Lung (tissue), 11 donors: ENCODE measurements at regions not wholly inside any gene's neighbourhood (a gene's known extent, or its start where the extent isn't known, plus 50 kb on each side); places are given as distances from the start of the nearest gene placed in this dataset.

Source experiments
- ATAC-seq: fragments of 200-7000 bp; cut with Tn5 transposase; one replicate; pipeline ENCODE4 v1.9.1; 2020; ENCODE audit warnings: moderate number of reproducible peaks; ENCODE audit not compliant: insufficient read depth, low FRiP score
- DNase-seq, 3 donors: peaks; one replicate each; pipeline ENCODE4 v3.0.0-alpha.2; 2013 to 2017
- H3K27ac ChIP-seq, 2 donors: one replicate each; pipeline ENCODE4 v1.5.1; 2013; ENCODE audit warnings: mild to moderate bottlenecking in 2 of 2, moderate library complexity in 2 of 2, control low read depth in 1 of 2, inconsistent platforms in 1 of 2, low read depth in 1 of 2, low read length in 1 of 2
- H3K27me3 ChIP-seq, 3 donors: one replicate each; pipeline ENCODE4 v1.5.1; 2013; ENCODE audit warnings: low read length in 2 of 3; ENCODE audit not compliant: control insufficient read depth in 3 of 3, insufficient read depth in 3 of 3
- H3K36me3 ChIP-seq, 4 donors: one replicate each; pipeline ENCODE4 v1.5.1; 2013; ENCODE audit warnings: low read length in 4 of 4, mild to moderate bottlenecking in 1 of 4, moderate library complexity in 1 of 4; ENCODE audit not compliant: control insufficient read depth in 4 of 4, insufficient read depth in 4 of 4
- H3K4me1 ChIP-seq, 5 donors: one replicate each; pipeline ENCODE4 v1.5.1; 2013; ENCODE audit warnings: low read length in 5 of 5, mild to moderate bottlenecking in 2 of 5, moderate library complexity in 1 of 5; ENCODE audit not compliant: control insufficient read depth in 5 of 5, insufficient read depth in 5 of 5
- H3K4me3 ChIP-seq: one replicate; pipeline ENCODE4 v1.5.1; 2013; ENCODE audit warnings: mild to moderate bottlenecking, control low read depth, moderate library complexity
- H3K9ac ChIP-seq, 2 donors: one replicate each; pipeline ENCODE4 v1.5.1; 2013; ENCODE audit warnings: low read length in 2 of 2, control low read depth in 1 of 2; ENCODE audit not compliant: insufficient read depth in 1 of 2
- H3K9me3 ChIP-seq, 4 donors: one replicate each; pipeline ENCODE4 v1.5.1; 2013; ENCODE audit warnings: low read length in 3 of 4, mild to moderate bottlenecking in 1 of 4, moderate library complexity in 1 of 4; ENCODE audit not compliant: control insufficient read depth in 4 of 4, insufficient read depth in 3 of 4
- WGBS, 2 donors: extraction: QIAGEN DNeasy Blood & Tissue Kit; methylation state at CpG; one replicate each; pipeline ENCODE4 v1.1.7; 2013; 5-methylcytosine and 5-hydroxymethylcytosine counted together
- TF ChIP-seq, protein P1 (sequence below): IDR thresholded peaks from 2 replicates; pipeline ENCODE4 v1.5.1; 2012; ENCODE audit warnings: mild to moderate bottlenecking; ENCODE audit errors: control extremely low read depth, extremely low read depth
- donor health status: control.
- donor health status: control.
- donor health status: Bipolar disorder and iron deficiency.
- donor health status: healthy.
- donor health status: DM: yes; HTN: yes; CAD: no.

GRCh38 chr11:96524475-96524874, 134.7 kb downstream of the JRKL start:
- no peaks in the 10 kb centered on the region for H3K36me3 ChIP-seq
- TF ChIP-seq, protein P1, sequence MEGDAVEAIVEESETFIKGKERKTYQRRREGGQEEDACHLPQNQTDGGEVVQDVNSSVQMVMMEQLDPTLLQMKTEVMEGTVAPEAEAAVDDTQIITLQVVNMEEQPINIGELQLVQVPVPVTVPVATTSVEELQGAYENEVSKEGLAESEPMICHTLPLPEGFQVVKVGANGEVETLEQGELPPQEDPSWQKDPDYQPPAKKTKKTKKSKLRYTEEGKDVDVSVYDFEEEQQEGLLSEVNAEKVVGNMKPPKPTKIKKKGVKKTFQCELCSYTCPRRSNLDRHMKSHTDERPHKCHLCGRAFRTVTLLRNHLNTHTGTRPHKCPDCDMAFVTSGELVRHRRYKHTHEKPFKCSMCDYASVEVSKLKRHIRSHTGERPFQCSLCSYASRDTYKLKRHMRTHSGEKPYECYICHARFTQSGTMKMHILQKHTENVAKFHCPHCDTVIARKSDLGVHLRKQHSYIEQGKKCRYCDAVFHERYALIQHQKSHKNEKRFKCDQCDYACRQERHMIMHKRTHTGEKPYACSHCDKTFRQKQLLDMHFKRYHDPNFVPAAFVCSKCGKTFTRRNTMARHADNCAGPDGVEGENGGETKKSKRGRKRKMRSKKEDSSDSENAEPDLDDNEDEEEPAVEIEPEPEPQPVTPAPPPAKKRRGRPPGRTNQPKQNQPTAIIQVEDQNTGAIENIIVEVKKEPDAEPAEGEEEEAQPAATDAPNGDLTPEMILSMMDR, result no peak
- WGBS, 2 donors, result 76 to 81% methylated on average over 1 of the region's 1 CpG
- H3K4me3 ChIP-seq, result no peak overlapping the region
- no peak overlapping the region for H3K9ac ChIP-seq
- DNase-seq (peak in 1 of 3 donors; percentile 9), ATAC-seq (no peak)
- H3K27ac ChIP-seq, result no peak overlapping the region
- H3K27me3 ChIP-seq, result no peaks in the 10 kb centered on the region
- H3K4me1 ChIP-seq, result peaks cover 0 to 10% (median 0%) of the 10 kb centered on the region in 5 donors
- H3K9me3 ChIP-seq, result peaks cover 0 to 12% (median 2%) of the 10 kb centered on the region in 4 donors

DNA sequence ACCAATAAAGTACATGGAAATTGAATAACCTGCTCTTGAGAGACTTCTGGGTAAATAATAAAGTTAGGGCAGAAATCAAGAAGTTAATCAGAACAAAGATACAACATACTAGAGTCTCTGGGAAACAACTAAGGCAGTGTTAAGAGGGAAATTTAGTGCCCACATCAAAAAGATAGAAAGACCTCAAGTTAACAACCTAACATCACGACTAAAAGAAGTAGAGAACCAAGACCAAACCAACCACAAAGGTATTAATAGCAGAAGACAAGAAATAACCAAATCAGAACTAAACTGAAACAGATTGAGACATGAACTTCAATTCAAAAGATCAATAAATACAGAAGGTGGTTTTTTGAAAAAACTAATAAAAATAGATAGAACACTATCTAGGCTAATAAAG, 140.7 kb downstream of the JRKL start:
- TF ChIP-seq, protein P1, result no peak
- ATAC-seq (no peak), DNase-seq (no peak)
- H3K27ac ChIP-seq, result no peak overlapping the region
- no peak overlapping the region for H3K4me3 ChIP-seq
- H3K27me3 ChIP-seq, result no peaks in the 10 kb centered on the region
- H3K36me3 ChIP-seq, result no peaks in the 10 kb centered on the region
- H3K4me1 ChIP-seq, result no peaks in the 10 kb centered on the region
- peaks cover 0 to 4% (median 2%) of the 10 kb centered on the region in 4 donors for H3K9me3 ChIP-seq
- 53 to 60% methylated on average over 1 of the region's 1 CpG for WGBS, 2 donors
- no peak overlapping the region for H3K9ac ChIP-seq

DNA sequence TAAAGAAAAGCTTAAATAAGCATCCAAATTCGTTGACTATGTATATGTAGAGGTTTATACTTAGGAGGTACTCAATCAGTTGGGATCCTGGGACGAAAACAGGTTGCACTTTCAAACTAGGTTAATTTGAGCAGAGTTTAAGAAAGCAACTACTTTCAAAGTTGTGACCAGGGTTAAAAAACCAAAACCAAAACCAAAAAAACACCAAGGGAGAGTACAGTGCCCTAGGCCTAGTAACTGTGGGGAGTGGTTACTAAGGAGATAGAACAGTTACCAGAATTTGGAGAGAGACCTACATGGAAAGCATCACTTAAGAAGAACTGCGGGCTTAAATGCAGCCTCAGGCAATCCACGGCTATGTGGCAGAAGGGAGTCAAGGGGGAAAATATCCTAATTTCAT, 148.3 kb downstream of the JRKL start:
- H3K9ac ChIP-seq, result no peak overlapping the region
- H3K9me3 ChIP-seq, result peaks cover 0 to 1% (median 0%) of the 10 kb centered on the region in 4 donors
- H3K27ac ChIP-seq, result no peak overlapping the region
- DNase-seq (no peak), ATAC-seq (no peak)
- no peaks in the 10 kb centered on the region for H3K27me3 ChIP-seq
- H3K4me1 ChIP-seq, result no peaks in the 10 kb centered on the region
- TF ChIP-seq, protein P1, result no peak
- 82 to 87% methylated on average over 4 of the region's 4 CpGs for WGBS, 2 donors
- no peaks in the 10 kb centered on the region for H3K36me3 ChIP-seq
- H3K4me3 ChIP-seq, result no peak overlapping the region

- DNase-seq (no peak), ATAC-seq (no peak)
- H3K4me1 ChIP-seq, result no peaks in the 10 kb centered on the region
- H3K9ac ChIP-seq, result no peak overlapping the region
- TF ChIP-seq, protein P1, result no peak
- H3K4me3 ChIP-seq, result no peak overlapping the region
- no peaks in the 10 kb centered on the region for H3K27me3 ChIP-seq
- no peaks in the 10 kb centered on the region for H3K9me3 ChIP-seq
- H3K36me3 ChIP-seq, result no peaks in the 10 kb centered on the region
- no peak overlapping the region for H3K27ac ChIP-seq
These were observed 148.8 kb downstream of the JRKL start for GRCh38 chr11:96538622-96539021.
